ENCODE measurements at regions not wholly inside any gene's neighbourhood (a gene's known extent, or its start where the extent isn't known, plus 50 kb on each side); places are given as distances from the start of the nearest gene placed in this dataset.

DNA sequence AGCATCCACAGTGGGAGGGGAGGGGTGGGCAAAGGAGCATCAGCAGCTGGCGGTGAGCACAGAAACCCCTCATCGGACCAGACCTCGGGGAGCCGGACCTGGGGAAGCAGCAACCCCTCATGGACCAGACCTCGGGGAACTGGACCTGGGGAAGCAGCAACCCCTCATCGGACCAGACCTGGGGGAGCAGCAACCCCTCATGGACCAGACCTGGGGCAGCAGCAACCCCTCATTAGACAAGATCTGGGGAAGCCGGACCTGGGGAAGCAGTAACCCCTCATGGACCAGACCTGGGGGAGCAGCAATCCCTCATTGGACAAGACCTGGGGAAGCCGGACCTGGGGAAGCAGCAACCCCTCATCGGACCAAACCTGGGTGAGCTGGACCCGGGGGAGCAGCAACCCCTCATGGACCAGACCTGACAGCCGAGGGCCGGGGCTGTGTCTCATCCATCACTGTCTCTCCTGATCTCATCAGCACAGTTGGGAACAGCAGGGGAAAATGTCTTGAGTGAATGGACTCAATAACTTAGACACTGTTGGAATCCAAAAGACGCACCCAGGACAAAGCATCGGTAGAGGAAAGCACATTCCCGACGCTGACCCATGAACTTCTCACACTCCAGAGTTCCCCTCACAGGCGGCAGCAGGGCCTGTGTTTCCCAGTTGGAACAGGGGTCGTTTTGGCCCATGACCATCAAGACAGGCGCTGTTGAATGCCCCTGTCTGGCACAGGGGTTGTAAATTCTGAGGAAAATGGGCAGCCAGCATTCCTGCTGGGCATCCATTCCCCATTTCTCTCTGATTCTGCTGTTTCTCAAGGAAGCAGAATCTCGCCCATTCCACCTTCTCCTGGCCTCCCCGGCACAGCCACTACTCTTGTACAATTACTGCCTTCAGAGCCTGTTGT is 1494.6 kb downstream of the TBC1D22A start:
- DNase-seq (ENCODE audit: low spot score): no peak

DNA sequence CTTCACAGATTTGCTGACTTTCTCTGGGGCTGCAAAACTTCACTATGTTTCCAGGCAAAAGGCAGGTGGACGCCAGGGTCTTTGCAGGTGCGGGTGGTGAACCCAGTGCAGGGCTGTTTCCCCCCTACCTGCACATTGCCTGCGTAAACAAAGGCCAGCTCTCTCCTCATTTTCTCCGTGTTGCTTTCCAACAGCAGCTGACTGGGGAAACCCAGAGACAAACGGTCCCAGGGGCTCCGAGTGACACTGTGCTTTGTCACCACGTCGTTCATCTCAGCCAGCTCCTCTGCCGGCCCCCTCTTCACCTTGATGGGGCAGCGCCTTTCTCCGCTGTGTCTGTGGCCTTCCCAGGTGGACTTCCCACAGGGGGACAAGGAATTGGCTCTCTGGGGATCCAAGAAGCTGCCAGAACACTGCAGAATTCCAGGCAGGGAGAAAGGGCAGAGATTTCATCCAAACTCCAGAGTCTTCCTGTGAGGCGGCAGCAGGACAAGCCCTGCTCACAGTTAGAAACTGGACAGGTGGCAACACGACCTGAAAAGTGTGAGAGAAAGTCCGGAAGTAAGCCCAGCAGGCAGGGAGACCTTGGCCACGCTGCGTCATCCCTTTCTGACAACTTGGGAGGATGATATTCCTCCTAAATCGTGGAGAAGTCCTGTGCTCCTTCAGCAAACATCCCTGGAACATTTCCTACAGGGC is 1493.7 kb downstream of the TBC1D22A start:
- no peak for DNase-seq (ENCODE audit: low spot score)

DNA sequence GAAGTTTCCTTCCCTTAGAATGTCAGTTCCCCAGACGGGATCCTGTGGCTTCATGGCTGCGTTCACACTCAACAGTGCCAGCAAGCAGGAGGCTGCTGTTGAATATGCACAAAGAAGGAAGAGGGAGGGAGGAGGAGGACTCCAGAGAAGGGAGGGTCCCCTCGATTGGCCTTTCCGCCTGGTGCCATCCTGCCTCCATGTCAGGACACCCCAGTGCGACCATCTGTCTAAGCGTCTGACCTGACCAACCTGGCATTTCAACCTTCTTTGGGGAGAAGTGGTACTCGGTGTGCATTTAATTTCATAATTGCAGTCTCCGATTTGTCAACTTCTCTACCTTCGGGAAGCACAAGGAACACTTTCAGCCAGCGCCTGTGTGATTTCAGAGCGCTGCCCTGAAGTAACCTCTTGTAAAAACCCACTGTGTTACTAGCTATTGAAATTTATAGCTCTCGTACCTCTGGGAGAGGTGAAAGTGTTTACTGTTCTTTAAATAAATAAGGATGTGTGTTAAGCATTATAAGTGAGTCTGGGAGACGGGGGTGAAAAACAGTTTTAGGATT is 1491.9 kb downstream of the TBC1D22A start:
- no peak for DNase-seq (ENCODE audit: low spot score)

DNA sequence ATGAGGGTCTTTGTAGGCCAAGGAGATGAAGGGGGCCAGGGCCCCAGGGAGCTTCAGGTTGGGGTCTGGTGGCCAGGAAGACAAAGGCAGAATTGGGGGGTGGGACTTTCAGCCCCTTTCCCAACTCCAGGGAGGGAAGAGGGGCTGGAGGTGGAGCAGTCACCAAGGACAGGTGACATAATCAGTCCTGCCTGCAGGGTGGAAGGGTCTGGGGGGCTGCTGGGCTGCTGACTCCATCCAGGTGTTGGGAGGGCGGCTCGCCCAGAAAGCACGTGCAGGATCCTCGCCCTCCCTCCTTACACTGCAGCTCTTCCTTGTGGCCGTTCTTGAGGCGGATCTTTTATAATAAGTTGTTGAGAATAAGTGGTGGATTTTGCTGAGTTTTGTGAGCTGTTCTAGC is 1491.1 kb downstream of the TBC1D22A start:
- DNase-seq (ENCODE audit: low spot score): no peak

DNA sequence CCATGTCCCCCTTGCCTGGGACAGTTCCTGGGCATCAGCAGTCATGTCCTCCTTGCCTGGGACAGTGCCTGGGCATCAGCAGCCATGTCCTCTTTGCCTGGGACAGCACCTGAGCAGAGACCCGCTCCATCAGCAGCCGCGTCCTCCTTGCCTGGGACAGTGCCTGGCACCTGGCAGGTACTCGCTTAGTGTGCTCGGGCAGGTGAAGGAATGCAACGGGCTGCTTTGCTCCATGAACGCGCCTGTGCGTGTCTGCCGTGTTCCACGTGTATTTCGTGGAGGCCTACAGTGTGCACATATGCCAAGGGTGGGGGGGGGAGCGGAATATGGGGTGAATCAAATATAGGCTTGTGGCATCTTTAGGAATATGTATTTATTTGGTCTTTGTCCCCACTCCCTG is 1490.7 kb downstream of the TBC1D22A start:
- no peak for DNase-seq (ENCODE audit: low spot score)

DNA sequence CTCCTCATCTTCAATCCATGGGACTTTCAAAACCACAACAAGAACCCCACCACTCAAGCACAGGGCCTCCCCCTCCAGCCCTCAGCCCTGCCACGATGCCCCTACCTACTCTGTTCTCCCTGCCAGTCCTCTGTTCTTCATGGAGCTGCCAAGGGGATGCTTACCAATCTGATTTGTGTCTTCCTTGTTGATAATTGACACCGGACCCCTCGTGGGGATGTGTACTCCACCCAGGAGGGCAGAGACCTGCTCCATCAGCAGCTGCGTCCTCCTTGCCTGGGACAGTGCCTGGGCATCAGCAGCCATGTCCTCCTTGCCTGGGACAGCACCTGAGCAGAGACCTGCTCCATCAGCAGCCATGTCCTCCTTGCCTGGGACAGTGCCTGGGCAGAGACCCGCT is 1489.2 kb downstream of the TBC1D22A start:
- DNase-seq (ENCODE audit: low spot score): no peak

DNA sequence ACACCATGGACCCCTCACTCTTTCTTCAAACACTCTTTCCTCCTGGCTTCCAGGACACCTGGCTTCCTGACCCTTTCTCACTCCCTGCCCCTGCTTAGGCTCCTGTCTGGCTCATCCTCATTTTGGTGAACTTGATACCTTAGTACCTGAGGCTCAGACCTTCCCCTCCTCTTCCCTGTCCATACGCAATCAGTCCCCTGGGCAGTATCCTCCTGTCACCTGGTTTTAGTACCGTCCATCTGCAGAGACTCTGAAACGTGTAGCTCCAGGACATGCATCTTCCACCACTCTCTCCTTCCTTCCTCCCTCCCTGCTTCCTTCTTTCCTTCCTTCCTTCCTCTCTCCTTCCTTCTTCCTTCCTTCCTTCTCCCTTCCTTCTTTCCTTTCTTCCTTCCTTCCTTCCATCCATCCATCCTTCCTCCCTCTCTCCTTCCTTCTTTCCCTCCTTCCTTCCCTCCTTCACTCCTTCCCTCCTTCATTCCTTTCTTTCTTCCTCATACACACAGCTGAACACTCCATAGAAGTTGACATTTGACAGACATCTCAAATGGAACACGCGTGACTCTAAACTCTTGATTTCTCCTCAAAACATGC is 1488.6 kb downstream of the TBC1D22A start:
- DNase-seq (ENCODE audit: low spot score): no peak

DNA sequence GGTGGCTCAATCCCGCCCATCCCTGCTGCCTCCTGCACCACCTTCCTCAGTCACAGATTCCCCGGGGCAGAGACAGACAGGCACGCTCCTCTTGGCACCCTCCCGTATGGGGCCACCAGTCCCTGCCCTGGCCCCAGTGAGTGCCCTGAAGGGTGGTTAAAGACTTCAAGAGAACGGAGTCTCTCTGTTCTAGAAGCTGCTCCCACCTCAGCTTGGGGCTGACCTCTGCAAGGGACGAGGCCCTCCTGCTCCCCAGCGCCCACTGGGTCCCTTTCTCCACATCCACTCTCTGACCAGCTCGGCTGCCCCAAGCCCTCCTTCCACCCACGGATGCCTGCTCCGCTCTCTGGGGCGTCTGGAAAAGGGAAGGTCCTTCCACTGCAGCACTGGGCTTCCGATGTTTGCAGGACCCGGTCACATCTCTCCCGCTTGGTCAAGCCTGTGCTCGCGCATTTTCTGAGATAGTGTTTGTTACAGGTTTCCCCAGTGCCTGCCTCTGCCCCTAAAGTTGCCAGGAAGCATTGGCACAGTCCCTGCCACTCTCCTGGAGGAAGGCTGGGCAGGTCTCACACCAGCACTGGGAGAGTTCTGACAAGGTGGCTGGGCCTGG is 1487.9 kb downstream of the TBC1D22A start:
- no peak for DNase-seq (ENCODE audit: low spot score)

DNA sequence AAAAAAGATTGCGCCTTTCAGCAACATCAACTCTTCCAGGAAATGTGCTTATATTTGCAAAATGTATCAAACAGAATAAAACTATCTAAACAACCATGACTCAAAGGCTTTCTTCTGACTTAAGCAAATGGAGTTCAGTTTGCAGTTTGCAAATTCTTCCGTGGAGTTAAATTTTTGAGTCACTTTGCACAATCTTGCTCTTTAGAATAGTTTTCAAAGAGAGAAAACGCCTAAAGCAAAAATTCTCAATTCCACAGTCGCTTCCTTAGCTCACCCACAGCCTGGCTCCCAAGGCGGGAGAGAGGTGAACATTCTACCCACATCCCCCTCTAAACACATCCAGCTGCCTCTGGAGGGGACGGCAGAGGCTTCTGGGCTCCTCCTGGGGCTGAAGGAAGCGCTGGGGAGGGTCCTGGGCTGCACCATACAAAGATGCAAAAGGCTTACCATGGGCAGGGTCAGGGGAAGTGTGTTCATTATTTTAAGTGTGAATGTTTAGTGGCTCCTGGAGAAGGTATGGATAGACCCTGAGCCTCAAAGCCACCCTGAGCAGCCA is 1487.3 kb downstream of the TBC1D22A start:
- DNase-seq (ENCODE audit: low spot score): no peak

DNA sequence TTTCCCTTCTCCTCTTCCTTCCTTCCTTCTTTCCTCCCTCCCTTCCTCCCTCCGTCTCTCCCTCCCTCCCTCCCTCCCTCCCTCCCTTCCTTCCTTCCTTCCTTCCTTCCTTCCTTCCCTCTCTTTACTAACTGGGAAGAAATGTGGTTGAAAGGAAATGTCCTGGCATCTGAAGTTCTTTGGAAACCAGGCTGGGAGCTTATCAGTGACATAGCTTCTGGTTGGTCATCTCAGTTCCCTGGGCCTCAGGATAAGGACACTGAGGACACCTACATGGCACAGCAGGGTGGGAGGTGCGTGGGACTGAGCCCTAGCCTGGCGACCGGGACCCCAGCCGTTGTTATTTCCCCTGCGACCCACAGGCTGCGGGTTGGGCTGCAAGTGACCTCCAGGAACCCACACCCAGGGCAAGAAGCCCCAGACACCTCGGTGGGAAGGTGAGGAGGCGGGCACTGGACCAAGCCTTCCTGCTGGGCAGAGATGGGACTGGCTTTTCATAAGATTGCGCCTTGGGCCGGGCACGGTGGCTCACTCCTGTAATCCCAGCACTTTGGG is 1486.5 kb downstream of the TBC1D22A start:
- no peak for DNase-seq (ENCODE audit: low spot score)

DNA sequence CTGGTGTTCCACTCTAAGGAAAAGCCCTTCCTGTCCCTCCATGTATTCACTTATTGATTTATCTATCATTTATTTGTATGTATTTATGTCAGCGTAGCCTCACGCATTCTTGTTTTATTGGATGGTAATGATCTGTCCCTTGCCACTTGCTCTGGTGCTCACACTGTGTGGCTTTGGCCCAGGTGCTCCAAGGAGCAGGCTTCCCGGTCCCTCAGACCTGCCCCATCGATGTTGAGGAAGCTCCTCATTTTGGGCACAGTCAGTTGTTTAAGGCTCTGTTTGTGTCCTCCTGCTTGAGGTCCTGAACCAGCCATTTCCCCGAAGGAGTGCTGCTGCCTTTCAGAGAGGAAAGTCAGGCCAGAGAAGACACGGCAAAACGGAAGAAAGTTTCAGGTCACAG is 1485.4 kb downstream of the TBC1D22A start:
- DNase-seq (ENCODE audit: low spot score): no peak

DNA sequence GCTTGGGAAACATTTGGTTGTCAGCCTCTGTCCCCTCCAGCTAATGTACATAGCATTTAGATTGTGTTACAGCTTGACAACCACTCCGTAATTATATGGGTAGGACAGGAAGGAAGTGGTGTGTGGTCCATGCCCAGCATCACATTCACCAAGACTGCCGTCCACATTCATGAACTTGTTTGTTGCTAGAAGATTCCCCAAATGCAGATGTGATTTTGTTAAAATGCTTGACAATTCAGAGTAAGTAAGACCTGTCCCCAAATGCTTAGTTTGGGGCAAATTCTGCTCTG is 1482.7 kb downstream of the TBC1D22A start:
- DNase-seq (ENCODE audit: low spot score): no peak

DNA sequence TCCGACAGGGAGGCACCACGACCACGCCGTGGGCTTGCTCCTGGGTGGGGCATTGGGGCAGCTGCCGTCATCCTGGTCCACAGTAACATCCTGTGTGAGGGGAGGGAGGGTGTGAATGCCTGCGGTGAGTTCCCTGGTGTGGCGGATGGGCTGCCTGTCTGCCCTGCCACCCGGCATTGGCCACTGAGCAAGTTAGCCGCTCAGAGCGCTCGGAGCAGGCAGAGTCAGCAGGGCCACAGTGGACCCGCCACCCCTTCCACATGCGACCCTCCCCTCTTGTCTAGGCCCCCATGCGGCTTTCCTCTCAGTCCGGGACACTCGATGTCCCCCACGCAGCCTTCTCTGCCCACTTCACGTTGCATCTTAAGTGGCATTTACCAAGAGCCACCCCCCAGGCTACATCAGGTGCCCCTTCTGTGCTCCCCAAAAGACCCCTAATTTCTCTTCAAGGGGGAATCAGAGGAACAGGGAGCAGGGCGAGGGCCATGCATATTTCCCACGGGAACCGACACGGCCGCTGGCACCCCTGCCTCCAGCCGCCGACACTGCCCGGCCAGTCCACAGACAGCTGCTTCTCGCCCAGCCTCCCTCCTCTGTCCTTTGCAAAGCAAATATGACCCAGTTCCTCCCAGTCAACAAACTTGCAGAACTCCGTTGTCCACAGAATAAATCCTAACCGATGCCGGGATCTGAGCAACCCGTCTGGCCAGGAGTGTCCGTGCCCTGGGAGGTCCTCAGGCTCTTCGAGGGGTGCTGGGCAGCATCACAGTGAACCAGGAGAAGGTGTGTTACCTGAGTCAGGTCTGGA is 1482.1 kb downstream of the TBC1D22A start:
- no peak for DNase-seq (ENCODE audit: low spot score)

DNA sequence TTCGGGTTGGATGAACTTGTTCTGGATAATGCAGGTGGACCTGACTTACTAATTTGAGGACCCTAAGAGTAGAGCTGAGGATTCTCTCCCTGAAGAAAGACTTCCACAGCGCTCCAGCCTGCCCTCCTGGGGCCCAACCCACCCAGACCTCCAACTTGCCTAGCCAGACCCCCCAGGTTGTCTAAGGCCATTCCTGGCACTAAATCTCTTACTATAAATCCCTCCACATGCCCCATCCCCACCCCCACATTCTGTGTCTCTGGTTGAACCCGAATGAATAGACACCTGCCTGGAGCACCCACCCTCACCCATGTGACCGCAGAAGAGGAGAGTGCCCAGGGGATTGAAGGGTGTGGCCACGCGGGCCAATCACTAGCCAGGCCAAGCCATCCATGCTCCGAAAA is 1480.0 kb downstream of the TBC1D22A start:
- no peak for DNase-seq (ENCODE audit: low spot score)

DNA sequence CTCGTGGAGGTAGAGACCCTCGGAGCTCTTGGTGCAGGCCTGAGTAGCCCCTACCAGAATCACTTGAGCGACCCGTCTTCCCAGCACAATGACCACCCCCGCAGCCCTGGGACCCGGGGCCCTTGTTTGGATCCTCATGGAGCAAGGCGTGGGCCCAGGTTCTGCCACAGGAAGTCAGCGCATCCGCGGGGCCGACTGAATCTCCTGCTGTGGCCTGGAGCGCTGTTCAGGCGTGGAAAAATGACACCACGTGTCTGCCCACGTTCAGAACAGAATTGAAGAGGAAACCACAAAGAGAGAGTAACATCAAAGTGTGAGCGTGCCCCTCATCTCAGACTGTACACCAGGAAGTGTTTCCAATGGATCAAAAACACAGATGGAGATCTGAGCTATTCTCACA is 1479.2 kb downstream of the TBC1D22A start:
- no peak for DNase-seq (ENCODE audit: low spot score)

DNA sequence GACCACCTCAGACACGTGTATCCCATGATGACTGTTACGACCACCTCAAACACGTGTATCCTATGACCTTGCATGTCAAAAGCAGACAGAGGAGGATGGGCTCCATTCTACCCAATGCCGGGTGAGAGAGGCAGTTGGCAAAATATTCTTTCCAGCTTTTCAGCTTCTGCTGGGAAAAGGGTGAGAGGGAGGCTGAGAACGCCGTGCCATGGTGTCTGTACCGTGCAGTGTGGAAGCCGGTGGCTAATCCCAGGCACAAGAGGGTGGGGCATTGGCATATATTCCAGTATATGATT is 1478.4 kb downstream of the TBC1D22A start:
- DNase-seq (ENCODE audit: low spot score): no peak

DNA sequence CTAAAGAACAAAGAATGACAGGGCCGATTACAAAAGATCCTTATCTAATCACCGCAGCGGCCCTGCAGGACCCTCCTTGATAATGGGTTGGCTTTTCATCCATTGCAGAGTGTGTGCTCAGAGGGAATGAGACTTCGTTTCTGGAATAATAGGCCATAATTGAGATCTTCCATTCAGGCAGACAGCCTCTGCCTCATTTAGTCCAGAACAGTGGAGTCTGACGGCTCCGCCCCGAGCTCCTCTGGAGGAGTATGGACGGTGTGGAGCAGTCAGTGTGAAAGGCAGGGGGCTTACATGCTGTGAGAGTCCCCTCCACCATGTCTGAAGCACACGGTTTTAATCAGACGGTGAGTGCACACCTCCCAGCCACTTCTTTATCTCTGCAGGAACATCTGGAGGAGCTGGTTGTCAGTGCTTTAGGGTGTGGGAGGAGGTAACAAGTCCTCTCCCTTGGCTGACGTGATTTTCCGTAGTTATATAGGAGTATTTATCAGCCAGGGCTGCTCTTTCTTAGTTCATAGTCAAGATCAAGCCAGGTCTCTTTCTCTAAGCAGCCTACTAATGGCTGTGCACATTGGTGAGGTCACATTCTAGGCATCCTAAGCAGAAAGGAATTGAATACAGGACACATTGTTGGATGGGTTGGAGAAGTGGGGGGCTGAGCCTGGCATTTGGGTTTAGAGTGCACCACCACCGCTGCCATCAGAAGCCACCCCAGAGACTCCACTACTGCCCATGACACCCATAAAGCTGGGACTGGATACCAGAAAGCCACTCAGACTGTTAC is 1477.9 kb downstream of the TBC1D22A start:
- no peak for DNase-seq (ENCODE audit: low spot score)

DNA sequence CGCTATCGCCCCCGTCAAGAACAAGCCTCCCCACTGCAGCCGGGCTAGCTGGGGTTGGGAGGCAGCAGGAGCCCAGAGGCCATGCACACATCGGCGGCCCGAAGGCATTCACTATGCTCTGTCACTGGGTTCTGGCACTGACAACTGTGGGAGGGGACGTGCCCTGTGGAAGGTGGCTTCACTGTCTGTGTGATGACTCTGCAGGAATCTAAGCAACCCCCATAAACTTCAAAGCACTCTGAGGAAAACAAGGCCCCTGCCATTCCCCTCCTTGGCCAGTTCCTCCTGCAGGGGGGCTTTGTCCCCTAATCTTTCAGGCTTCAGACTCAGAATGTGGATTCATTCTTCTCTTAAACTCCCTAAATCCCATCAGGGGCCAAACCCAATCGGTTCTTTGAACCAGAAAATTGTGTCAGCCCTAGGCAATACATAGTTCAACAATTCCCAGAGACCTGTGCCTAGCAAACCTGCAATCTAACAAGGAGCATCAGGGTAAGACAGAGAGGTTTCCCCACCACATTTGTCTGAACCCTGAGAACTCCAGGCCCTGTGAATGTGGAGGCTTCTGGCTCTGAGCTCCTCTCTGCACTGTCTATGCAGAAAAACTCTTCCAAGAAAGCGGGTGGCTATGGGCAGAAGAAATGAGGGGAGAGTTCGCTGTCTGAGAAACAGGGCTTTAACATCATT is 1477.2 kb downstream of the TBC1D22A start:
- DNase-seq (ENCODE audit: low spot score): no peak

DNA sequence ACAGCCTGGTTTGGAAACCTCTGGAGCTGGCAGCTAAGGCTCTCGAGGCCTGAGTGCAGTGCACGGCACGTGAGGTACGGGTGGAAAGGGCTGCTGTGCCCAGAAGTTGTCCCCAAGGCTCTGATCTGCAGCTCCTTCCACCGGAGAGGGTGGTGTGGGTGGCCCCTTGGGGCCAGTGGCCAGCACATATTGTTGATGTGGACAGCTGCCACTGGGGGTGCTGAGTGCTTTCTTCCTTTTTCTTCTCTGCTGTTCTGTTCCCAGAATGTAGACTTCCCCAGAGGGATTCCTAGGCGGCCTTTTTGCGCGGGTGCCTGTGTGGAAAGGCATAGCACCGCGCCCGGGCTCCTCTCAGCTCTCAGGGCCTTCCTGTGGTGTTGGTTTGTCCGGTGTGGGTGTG is 1476.5 kb downstream of the TBC1D22A start:
- no peak for DNase-seq (ENCODE audit: low spot score)
